Breast epithelium (tissue), 4 donors: ENCODE measurements at regions not wholly inside any gene's neighbourhood (a gene's known extent, or its start where the extent isn't known, plus 50 kb on each side); places are given as distances from the start of the nearest gene placed in this dataset.
A peak's percentile ranks its signal among the peaks of the same experiment; 100 is the strongest.

Experiments used
- DNase-seq, 2 donors: peaks; one replicate each; pipeline ENCODE4 v3.0.0-alpha.2; 2019; ENCODE audit warnings: low spot score in 2 of 2
- H3K27ac ChIP-seq, 2 donors: fragments of 200-600 bp; sonication (generic) in 1 of 2; one replicate each; pipeline ENCODE4 v1.5.1; 2016 to 2019; ENCODE audit warnings: mild to moderate bottlenecking in 1 of 2
- H3K27me3 ChIP-seq, 2 donors: fragments of 200-600 bp; sonication (generic) in 1 of 2; one replicate each; pipeline versions ENCODE4 v1.5.1 to v1.6.0; 2017 to 2019; ENCODE audit warnings: control low read depth in 1 of 2, mild to moderate bottlenecking in 1 of 2
- H3K36me3 ChIP-seq: fragments of 200-600 bp; one replicate; pipeline ENCODE4 v1.5.1; 2019
- H3K4me1 ChIP-seq, 2 donors: fragments of 200-600 bp; sonication (generic); one replicate each; pipeline ENCODE4 v1.5.1; 2016 to 2019; ENCODE audit warnings: control low read depth in 1 of 2
- H3K4me3 ChIP-seq, 3 donors: fragments of 200-600 bp; sonication (generic); 1 replicate in 2 of 3; 2 replicates in 1 of 3; pipeline ENCODE4 v1.5.1; 2016 to 2019; ENCODE audit warnings: mild to moderate bottlenecking in 3 of 3, moderate library complexity in 2 of 3
- H3K9me3 ChIP-seq, 2 donors: fragments of 200-600 bp; sonication (generic) in 1 of 2; one replicate each; pipeline ENCODE4 v1.5.1; 2016 to 2019; ENCODE audit warnings: control low read depth in 1 of 2
- CTCF ChIP-seq, 3 donors: fragments of 450-650 bp; IDR thresholded peaks; one replicate each; pipeline ENCODE4 v1.5.1; 2016 to 2017; ENCODE audit warnings: antibody characterized with exemption in 3 of 3, mild to moderate bottlenecking in 3 of 3, moderate library complexity in 3 of 3
- POLR2A ChIP-seq: fragments of 450-650 bp; IDR thresholded peaks from one replicate; pipeline ENCODE4 v1.6.1; 2016; ENCODE audit warnings: antibody characterized with exemption, mild to moderate bottlenecking, moderate library complexity
- POLR2AphosphoS5 ChIP-seq, 3 donors: sonication (generic); formaldehyde crosslinking; IDR thresholded peaks; one replicate each; pipeline ENCODE4 v1.6.1; 2017; ENCODE audit warnings: antibody characterized with exemption in 3 of 3
- intact Hi-C: fragments of 100-400 bp; cut with DNase I; formaldehyde crosslinking; loops from one replicate; pipeline ENCODE4 v1.15.1; 2023; ENCODE audit warnings: low total_unique reads

DNA sequence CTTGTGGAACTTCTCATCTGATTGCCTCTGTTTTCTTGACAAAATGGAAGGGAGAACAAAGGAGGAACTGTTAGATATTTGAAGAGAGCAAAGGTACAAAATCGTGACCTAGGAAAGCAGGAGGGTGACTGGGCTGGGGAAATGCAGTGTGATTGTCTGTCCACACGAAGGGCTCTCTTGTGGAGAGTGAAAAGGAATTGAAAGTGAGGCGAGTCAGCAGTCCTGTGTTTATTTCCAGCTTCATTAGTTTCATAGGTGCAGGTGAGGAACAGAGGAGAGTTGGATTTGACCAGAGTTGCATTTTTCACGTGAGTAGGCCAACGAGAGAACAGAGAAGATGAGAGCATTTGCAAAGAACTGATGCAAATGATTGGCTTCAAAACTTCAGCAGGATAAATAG, 336.4 kb upstream of the SATB1 start:
- intact Hi-C loops = no loop called here
- Histone ChIP-seq H3K27me3 (no peaks in the 10 kb centered on the region), H3K4me1 (no peaks in the 10 kb centered on the region), H3K36me3 (no peaks in the 10 kb centered on the region), H3K27ac (no peak overlapping the region), H3K4me3 (no peak overlapping the region), H3K9me3 (no peaks in the 10 kb centered on the region)
- TF ChIP-seq CTCF (IDR thresholded peaks at IDR 0.05) (no peak), POLR2AphosphoS5 (IDR thresholded peaks at IDR 0.05) (no peak), POLR2A (no peak)
- DNase-seq = no peak

DNA sequence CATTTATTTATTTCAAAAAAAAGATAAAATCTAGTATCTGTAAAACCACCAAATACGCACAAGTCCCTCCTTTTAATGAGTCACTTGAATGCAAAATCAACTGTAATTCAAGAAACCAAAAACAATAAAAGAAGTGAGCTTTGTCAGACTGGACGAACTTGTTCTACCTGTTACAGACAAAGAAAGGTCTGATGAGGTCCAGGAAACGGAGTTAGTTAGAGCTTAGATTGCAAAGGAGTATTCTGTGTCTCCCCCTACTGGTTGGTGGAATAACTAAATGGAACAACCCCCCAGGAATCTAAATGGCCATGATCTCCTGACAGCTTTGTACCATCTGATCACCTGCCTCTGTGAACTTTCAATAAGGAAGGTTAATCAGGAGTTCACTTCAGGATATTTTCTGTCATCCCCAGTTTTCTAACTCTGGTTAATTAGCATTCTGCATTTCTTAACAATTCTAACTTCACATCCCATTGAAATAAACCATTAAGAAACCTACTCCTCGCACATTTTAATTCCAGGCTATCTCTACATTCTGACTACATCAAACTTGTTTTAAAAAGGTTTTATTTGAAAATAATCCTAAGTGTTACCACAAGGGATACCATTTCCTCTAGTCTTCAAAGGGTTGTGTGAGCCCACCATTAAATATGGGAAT, 333.0 kb upstream of the SATB1 start:
- Histone ChIP-seq H3K36me3 (no peaks in the 10 kb centered on the region), H3K4me1 (no peaks in the 10 kb centered on the region), H3K27ac (no peak overlapping the region), H3K27me3 (no peaks in the 10 kb centered on the region), H3K9me3 (no peaks in the 10 kb centered on the region), H3K4me3 (no peak overlapping the region)
- TF ChIP-seq POLR2A = no peak
- peak in 1 of 3 donors; percentile 64 for TF ChIP-seq POLR2AphosphoS5 (IDR thresholded peaks at IDR 0.05)
- TF ChIP-seq CTCF (IDR thresholded peaks at IDR 0.05) = peak; percentile 33 to 85 (median 69)
- intact Hi-C loops = no loop called here
- peak in 1 of 2 donors; percentile 19 for DNase-seq

GRCh38 chr3:18757476-18757875, 332.3 kb upstream of the SATB1 start:
- Histone ChIP-seq H3K27ac (no peak overlapping the region), H3K4me3 (no peak overlapping the region), H3K27me3 (no peaks in the 10 kb centered on the region), H3K36me3 (no peaks in the 10 kb centered on the region), H3K9me3 (no peaks in the 10 kb centered on the region), H3K4me1 (no peaks in the 10 kb centered on the region)
- intact Hi-C loops = no loop called here
- TF ChIP-seq CTCF (IDR thresholded peaks at IDR 0.05) = no peak
- TF ChIP-seq POLR2AphosphoS5 (IDR thresholded peaks at IDR 0.05) = no peak
- no peak for TF ChIP-seq POLR2A
- DNase-seq = no peak

- intact Hi-C loops = no loop called here
- no peak overlapping the region for H3K27ac ChIP-seq
- no peaks in the 10 kb centered on the region for H3K36me3 ChIP-seq
- no peak overlapping the region for H3K4me3 ChIP-seq
- no peak for DNase-seq
- no peak for TF ChIP-seq POLR2A
- no peak for TF ChIP-seq CTCF (IDR thresholded peaks at IDR 0.05)
- TF ChIP-seq POLR2AphosphoS5 (IDR thresholded peaks at IDR 0.05) = no peak
- H3K4me1 ChIP-seq = no peaks in the 10 kb centered on the region
- H3K9me3 ChIP-seq = no peaks in the 10 kb centered on the region
- H3K27me3 ChIP-seq = no peaks in the 10 kb centered on the region
Observed at GRCh38 chr3:18752273-18752934, 327.3 kb upstream of the SATB1 start.

- Histone ChIP-seq H3K27me3 (no peaks in the 10 kb centered on the region), H3K4me1 (no peaks in the 10 kb centered on the region), H3K27ac (no peak overlapping the region), H3K36me3 (no peaks in the 10 kb centered on the region), H3K9me3 (no peaks in the 10 kb centered on the region), H3K4me3 (no peak overlapping the region)
- intact Hi-C loops = loop anchor here (1.0 kb wide), 1 partner anchor 10 kb away; no protein-coding TSS in a partner anchor
- no peak for DNase-seq
- no peak for TF ChIP-seq POLR2A
- TF ChIP-seq POLR2AphosphoS5 (IDR thresholded peaks at IDR 0.05) = no peak
- TF ChIP-seq CTCF (IDR thresholded peaks at IDR 0.05) = no peak
Observed at GRCh38 chr3:18751514-18751913, 326.4 kb upstream of the SATB1 start.
